ENCODE measurements at regions not wholly inside any gene's neighbourhood (a gene's known extent, or its start where the extent isn't known, plus 50 kb on each side); places are given as distances from the start of the nearest gene placed in this dataset.
"Not testable (repeated sequence)": the region's sequence is repeated elsewhere in the genome, so short reads cannot be mapped to it uniquely, and the experiment has no call there.

DNA sequence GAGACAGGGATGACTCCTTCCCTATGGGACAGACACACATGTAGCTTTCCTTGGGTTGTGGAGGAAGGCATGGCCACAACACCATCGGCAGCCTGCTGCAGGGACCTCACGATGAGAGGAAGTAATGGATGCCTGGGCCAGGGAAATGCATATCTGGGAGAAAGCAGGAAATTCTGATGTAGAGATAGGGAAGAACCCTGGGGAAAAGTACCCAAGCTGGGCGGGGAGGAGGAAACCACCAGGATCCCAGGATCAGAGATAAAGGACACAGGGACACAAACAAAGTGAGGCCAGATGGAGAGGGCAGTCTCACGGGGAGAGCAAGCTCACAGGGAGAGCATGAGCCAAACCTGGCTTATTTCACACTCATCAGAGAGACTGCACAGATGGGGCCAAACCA is 294.7 kb upstream of the TEKT4 start:
- not testable (repeated sequence) for DNase-seq (ENCODE audit: low read depth, low spot score)

DNA sequence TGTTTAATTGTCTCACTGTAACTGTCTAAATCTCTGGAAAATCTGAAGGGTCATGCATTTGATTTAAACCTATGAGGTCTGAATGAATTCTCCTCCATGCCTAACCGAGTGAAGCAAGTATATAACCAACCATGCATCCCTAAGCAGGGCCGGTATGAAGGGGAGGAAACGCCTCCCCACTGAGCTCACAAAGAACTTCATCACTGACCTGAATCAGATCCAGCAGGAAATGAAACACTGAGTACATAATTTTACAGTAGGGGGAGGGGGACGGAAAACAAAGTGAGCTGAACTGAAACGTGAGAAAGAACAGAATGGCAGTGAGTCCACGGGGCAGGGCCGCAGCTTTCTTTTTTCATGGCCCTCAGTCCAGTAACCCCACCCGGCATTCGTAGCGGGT is 294.1 kb upstream of the TEKT4 start:
- not testable (repeated sequence) for DNase-seq (ENCODE audit: low read depth, low spot score)

DNA sequence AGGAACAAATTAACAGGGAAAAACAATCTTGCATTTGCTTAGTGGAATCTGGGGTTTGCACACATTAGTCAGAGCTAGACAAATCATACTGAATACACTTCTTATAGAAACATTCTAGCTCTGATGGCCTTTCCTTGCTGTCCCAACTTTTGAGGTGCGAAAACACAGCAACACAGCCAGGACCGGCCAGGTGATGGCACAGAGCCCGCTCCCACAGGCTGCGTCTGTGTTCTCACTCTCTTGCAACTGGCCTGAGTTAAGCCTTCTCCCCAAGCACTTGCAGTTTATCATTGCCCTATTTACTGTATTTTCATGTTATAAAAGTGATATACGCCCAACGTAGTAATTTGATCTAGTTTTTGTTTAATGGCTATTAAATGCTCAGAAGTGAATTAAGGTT is 292.0 kb upstream of the TEKT4 start:
- not testable (repeated sequence) for DNase-seq (ENCODE audit: low read depth, low spot score)

DNA sequence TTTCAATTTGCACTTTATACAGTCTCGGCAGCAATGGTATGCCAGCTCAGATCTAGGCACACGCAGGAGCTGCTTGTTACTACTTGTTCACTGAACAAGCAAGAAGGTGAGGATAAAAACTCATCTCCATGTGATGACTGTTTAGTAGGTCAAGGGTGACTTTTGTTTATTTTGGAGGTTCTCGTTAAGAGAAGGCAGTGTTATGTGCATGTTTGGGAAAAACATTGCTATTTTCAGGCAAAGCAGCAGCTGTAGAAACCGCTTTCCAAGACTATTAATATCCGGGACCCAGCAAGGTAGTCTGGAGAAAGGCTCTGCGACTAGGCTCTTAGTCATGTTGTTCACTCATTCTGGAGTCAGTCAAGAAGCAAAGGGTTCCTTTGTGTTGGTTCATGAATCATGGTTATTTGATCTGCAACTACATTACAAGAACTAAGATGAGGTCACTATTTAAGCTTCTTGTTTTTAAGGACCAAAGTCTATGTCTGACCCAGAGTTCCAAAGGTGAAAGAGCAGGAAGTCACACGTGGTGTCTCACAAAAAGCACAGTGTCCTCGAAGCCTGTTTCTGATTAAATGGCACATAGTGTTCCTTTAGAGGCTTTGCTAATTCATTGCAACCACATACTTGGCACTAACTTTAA is 288.0 kb upstream of the TEKT4 start:
- DNase-seq (ENCODE audit: low read depth, low spot score): not testable (repeated sequence)

DNA sequence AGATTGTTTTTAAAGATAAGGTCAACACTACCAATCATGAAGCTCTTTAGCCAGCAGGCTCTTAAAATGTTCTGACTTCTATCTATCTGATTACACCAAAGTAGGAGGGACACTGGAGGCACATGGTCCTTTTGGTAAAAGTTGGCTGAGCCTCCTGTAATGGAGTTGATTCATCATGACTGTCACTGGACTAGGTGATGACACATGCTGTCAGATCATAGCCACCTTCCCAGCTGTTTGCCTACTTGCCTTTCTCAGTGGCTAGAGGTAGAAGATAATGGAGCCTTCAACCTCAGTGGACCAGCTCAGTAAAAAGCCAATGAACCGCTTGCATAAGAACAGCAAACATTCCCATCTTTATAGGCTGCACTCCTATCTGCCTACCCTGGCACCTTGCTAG is 286.7 kb upstream of the TEKT4 start:
- not testable (repeated sequence) for DNase-seq (ENCODE audit: low read depth, low spot score)

DNA sequence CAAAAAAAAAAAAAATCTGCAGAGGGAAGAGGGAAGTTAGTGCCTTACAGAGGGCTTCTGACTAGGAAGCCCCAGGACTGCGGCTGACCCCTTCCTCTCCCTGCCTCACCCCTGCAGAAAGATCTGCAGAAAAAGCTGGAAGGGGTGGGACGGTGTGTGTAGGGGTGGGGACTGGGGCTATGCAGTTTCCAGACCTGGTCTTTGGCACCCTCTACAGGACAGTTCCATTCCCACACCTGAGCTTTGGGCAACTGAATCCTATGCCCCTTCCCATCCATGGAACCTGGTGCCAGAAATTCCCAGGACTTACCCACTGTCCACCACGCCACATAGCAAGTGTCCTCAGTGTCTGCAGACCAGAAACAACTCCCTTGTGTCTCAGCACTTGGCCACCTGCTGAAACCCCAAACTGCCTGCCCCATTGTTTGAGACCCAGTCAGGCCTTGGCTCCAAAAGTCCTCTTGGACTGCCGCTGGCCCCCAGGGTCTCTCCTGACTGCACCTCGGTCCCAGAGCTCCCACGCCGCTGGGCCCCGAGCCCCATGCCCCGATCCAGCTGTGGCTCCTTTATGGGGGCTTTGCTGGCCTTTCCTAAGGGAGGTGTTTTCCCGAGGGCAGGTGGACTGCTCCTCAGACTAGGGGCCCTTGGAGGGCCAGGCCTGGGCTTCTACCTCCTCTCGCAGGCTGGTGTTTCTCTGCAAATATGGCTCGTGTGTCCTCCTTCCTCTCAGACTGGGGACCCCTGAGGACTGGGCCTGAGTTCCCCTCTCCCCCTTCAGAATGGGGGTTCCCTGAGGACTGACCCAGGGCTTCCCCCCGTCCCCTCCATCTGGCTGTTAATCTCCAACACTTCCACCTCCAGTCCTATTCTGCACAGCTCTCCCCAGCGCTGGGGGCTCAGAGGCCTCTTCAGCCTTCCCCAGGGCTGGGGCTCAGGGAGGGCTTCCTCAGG is 284.9 kb upstream of the TEKT4 start:
- DNase-seq (ENCODE audit: low read depth, low spot score): peak; percentile 69

DNA sequence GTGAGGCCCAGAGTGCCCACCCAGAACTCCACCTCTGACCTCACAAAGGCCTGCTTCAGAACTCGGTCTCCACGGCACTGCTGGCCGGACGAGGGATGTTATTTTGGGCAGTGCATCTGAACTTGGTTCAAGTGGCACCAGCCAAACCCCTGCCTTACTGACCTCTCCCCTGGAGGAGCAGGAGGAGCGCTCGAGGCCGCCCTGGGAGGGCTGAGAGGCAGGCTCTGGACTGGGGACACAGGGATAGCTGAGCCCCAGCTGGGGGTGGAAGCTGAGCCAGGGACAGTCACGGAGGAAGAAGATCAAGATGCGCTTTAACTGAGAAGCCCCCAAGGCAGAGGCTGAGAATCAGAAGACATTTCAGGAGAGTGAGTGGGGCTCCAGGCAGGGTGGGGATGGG is 284.2 kb upstream of the TEKT4 start:
- not testable (repeated sequence) for DNase-seq (ENCODE audit: low read depth, low spot score)

DNA sequence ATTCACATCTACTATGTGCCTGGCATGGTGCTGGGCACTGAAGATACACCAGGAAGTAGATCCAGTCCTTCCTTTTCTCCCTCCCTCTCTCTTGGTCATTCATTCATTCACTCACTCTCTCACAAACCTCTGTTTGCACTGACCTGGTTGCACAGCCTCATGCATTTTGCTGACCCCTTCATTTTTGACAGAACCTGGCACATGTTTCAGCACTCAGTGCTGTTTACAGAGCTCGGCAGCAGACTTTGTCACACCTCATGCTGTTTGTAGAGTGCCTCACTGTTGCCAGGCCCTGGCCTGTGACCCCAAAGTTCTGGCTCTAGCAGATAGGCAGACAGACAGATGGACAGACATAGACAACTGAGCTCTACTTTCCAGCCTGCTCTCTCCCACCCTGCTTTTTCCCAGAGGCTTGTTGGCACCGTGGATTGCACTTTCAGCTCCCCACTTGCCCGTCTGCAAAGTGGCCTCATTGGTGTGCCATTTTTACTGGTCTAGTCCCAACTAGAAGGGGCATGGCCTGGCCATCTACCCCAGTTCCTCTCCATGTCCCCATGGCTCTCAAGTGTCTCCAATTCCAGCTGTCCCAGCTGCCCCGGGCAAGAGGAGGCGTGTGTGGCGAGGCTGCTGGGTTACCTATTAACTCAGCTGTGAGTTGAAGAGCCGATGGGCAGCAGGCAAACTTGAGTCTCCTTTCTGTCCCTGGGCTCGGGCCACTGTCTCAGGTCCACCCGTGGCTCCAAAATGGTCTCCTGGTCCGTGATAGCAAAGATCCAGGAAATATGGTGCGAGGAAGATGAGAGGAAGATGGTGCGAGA is 277.0 kb upstream of the TEKT4 start:
- DNase-seq (ENCODE audit: low read depth, low spot score): not testable (repeated sequence)

DNA sequence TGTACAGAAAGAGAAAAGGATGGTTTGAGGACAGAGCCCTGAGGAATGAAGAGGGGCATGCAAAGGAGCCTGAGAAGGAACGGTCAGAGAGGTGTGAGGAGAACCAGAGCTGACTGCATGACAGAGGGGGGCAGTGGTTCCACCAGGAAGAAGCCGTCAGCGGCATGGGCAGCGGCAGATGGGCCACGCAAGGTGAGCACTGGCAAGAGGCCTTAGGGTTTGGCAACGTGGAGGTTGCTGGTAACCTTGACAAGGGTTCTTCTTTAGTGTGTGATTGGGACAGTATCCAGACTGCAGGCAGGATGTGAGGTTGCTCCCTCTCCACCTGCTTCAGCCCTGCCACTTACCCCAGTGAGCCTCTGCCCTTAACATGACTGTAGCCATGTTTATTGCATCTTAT is 275.3 kb upstream of the TEKT4 start:
- DNase-seq (ENCODE audit: low read depth, low spot score): not testable (repeated sequence)

DNA sequence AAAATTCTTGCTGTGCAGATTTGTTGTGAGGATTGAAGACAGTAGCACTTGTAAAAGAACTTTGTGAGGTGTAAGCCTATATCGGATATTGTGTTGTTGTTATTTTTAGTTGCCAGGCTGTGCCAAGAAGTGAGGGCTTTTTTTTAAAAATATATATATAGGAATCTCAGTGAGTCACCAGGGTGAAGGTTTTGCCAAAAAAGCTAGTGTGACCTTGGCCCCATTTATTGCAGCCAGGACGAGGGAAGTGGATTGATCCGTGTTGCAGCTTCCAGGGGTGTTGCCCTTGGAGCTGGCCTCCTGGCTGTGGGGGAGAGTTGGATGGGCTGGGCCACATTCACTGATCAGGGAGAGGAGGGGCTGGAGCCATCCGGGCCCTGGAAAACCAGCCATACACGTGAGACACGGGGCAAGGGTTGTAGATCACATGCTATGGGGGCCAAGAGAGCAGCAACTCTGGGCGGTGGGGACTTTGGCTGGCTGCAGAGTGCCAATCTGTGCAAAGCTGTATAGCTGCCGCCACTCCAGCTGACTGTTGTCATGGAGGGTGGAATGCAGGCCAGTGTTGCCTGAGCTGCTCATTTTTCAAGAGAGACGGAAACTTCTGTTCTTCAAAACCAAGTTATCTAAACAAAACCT is 273.0 kb upstream of the TEKT4 start:
- not testable (repeated sequence) for DNase-seq (ENCODE audit: low read depth, low spot score)

DNA sequence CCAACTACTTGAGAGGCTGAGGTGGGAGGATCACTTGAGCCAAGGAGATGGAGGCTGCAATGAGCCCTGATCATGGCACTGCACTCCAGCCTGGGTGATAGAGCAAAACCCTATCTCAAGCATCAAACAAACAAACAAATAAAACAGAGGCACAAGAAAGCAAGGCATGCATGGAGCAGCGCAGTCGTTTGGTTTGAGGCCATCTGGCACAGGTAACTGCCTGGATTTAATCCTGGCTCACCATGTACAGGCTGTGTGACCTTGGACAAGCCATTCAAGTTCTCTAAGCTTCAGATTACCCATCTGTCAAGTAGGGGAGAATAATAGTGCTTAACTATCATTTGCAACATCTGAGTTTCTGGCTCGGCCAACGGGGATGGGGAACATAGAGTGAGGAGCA is 270.3 kb upstream of the TEKT4 start:
- not testable (repeated sequence) for DNase-seq (ENCODE audit: low read depth, low spot score)

DNA sequence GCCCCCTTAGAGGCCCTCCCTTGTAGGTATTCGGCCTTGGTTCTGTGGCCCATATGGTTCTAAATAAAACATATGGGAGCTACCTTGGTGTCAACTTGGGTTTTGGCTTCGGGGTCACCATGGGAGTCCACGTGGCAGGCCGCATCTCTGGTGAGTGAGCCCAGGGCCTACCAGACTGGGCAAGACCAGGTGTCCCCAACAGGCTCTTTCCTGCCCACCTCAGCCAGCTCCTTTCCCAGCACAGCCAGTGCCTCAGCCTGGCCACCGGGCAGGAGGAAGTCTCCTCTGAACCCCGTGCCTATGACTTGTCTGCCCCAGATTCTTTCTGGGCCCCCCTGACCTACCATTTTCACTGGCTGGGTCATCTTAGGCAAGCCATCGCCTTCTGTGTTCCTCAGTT is 268.8 kb upstream of the TEKT4 start:
- DNase-seq (ENCODE audit: low read depth, low spot score): no peak

DNA sequence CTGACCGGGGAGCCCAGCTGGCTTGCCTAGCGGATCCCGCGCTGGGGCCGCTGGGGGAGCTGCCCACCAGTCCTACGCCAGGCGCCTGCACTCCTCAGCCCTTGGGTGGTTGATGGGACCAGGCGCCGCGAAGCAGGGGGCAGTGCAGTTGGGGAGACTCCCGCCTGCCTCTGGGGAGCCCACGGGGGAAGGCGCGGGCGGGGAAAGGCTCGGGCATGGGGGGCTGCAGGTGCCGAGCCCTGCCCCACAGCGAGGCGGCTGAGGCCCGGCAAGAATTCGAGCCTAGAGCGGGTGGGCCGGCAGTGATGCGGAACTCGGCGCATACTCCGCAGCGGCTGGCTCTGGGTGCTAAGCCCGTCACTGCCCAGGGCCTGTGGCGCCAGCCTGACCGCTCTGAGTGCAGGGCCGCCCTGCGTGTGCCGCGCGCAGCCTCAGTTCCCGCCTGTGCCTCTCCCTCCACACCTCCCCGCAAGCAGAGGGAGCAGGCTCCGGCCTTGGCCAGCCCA is 249.1 kb upstream of the TEKT4 start:
- peak; percentile 6 for DNase-seq (ENCODE audit: low read depth, low spot score)

DNA sequence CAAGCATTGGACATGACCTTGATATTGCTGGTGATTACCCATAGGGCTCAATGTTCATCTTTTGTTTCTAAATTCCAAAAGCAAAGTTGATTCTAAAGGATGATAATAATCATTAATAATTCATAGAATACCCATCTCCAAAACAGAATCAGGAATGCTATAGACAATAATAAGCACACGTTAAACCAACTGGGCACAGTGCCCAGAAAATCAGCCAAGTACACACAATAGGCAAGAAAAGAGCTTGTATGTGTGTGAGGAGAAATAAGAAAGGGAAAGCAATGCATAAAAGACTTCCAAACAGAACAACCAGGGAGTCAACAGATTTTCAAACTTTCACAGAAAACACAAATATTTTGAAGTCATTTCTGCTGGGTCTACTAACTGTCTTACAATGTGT is 242.3 kb upstream of the TEKT4 start:
- DNase-seq (ENCODE audit: low read depth, low spot score): not testable (repeated sequence)

DNA sequence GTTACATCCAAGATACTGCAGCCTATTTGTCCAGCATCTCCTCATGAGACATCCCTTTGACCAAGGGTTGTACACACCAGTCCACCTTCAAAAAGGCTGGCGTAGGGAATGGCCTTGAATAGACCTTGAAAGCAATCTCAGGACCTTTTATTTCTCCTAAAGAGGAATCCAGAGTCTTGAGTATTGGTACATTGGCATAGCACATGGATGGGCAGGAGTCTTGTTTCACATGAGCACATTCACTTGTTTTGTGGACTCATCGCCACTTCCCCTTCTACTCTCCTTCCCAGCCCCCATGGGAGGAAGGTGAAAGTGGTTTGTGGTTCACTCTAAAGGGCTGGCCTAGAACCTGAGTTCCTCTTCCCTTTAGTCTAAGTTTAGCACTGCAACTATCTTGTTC is 229.8 kb upstream of the TEKT4 start:
- not testable (repeated sequence) for DNase-seq (ENCODE audit: low read depth, low spot score)

DNA sequence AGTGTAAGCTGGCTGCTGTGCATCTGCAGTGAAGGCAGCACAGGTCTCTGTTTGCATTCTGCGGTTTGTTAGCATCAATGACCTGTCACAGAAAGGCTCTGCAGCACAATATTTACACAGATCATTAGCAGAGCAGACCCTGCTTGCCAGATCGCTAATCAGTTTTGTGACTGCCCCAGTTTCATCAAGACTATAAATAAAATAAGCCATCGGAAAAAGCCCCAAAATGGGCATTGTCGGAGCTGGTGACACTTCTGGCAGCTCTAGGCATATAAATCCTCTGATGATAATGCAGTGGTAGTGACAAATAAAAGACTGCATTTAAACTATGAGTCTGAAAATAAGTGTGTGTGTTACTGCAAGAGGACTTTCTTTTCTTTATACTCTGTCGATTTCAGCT is 219.1 kb upstream of the TEKT4 start:
- DNase-seq (ENCODE audit: low read depth, low spot score): not testable (repeated sequence)

DNA sequence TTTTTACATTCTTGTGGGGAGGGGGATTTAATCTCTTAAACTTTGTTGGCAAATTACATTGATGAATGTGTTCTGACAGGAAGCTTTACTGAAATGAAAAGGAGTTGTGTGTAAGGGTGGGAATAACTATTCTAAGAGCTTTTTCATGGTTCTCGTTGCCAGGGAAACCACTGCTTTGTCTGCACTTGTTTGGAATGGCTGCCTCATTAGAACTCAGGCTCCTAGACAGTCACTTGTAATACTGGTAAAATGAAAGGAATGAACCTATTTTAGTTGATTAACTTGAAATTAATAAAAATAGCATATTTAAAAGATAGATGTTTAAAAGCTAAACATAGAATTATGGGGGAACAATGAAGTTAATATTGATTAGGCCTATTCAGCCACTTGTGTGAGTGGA is 201.4 kb upstream of the TEKT4 start:
- DNase-seq (ENCODE audit: low read depth, low spot score): not testable (repeated sequence)

DNA sequence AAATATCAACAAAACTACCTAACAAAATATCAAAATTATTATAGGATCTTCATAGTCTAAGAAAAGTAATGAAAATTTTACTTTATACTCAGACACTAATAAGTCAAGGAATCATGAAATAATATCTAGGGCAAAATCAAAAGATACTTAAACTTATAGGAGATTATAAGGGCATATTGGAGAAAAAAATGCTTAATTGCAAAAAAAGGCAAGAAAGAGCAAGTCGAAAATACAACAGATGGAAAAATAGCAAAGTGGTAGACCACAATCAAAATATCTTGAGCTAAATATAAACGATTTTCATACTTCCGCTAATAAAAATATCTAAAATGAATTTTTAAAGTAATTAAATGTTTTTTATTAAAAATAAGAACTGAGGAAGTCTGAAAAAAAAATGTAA is 177.0 kb upstream of the TEKT4 start:
- DNase-seq (ENCODE audit: low read depth, low spot score): not testable (repeated sequence)

DNA sequence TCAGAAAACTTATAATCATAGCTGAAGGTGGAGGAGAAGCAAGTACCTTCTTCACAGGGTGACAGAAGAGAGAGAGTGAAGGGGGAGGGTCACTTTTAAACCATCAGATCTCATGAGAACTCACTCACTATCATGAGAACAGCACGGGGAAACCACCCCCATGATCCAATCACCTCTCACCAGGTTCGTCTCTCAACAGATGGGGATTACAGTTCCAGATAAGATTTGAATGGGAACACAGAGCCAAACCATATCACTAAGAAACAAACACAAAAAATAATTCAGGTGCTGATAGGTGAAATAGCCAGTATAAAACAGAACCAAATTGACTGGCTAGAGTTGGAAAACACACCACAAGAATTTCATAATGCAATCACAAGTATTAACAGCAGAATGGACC is 162.2 kb upstream of the TEKT4 start:
- DNase-seq (ENCODE audit: low read depth, low spot score): not testable (repeated sequence)

DNA sequence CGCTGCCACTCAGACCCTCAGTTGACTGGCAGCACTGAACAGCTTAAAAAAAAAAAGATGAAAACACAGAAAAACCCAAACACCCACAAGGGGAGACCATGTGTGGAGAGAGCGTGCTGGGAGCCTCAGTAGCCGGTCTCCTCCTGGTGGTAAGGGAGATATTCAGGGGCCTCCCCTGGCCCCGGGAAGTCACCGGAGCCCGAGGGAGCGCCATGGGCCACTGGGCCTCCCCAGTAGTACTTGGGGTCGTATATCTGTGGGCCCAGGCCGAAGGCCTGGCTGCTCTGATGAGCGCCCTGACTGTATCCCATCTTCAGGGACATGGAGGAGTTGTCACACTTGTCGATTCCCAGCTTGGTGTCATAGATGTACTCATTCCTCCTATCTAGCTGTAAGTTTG is 145.7 kb upstream of the TEKT4 start:
- DNase-seq (ENCODE audit: low read depth, low spot score): no peak

DNA sequence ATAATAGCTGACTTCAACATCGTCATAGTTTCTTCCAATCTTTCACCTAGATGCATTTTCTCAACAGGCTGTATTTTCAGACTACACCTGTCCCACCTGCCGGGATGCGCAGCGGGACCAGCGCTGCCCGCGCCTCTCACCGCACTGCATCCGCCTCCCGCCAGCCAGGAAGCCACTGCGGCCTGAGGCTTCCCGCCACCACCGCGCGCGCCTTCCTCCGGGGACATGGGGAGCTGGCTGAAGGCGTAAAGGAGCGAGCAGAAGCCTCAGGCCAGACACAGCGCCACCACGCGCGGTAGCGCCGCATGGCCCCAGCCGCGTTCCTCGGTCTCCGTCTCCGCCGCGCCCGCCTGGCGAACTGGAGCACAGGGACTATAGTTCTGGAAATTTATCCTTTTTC is 135.7 kb upstream of the TEKT4 start:
- DNase-seq (ENCODE audit: low read depth, low spot score): peak; percentile 45
